K562 (cell line): ENCODE measurements at regions not wholly inside any gene's neighbourhood (a gene's known extent, or its start where the extent isn't known, plus 50 kb on each side); places are given as distances from the start of the nearest gene placed in this dataset.

Source experiments
- ATAC-seq: fragments of 200-7000 bp; cut with Tn5 transposase; 3 replicates; pipeline ENCODE4 v1.9.1; 2020; ENCODE audit warnings: moderate library complexity
- BruUV-seq: library from RNA; stranded (reverse); fragments of 400-500 nt; replicated peaks from 2 replicates; lab custom pipeline; 2021; lab: Mats Ljungman, UMichigan
- CTCF ChIA-PET: fragments of 300-600 bp; formaldehyde crosslinking; extraction: SDS; loops from one replicate; lab custom pipeline; 2021; ENCODE audit warnings: low intra/inter-chr PET ratio; lab: Yijun Ruan, JAX
- POLR2A ChIA-PET: fragments of 300-600, 350-650 bp; sonication (Branson Sonifier 250); formaldehyde crosslinking; extraction: SDS; loops from one replicate; lab custom pipeline; 2021; ENCODE audit warnings: antibody characterized with exemption, inconsistent platforms; lab: Yijun Ruan, JAX
- DNase-seq, 4 experiments: peaks; one replicate each; pipeline versions ENCODE4 v3.0.0 to v3.0.0-alpha.2; 2011 to 2018; ENCODE audit warnings: low spot score in 3 of 4, mixed read lengths in 3 of 4; ENCODE audit errors: extremely low read depth in 1 of 4
- FAIRE-seq: peaks from 2 replicates; lab custom pipeline; 2011; peaks lifted over from hg19 to GRCh38; lab: Jason Lieb, UNC
- H2AFZ ChIP-seq: 2 replicates; pipeline ENCODE4 v1.6.0; 2011; ENCODE audit warnings: low read depth, low read length, control low read depth, inconsistent platforms
- H3K27ac ChIP-seq: fragments of 200-600 bp; 3 replicates; pipeline ENCODE4 v1.8.0; 2011; ENCODE audit warnings: low read depth, mild to moderate bottlenecking, control low read depth, inconsistent platforms, low read length, moderate library complexity, mixed read lengths; ENCODE audit errors: extremely low read depth
- H3K27me3 ChIP-seq, 2 experiments: fragments of 300-600 bp in 1 of 2; 2 replicates in 1 of 2; 3 replicates in 1 of 2; pipeline versions ENCODE4 v1.6.0 to v1.8.0; 2011; ENCODE audit warnings: inconsistent platforms in 2 of 2, low read length in 2 of 2, mild to moderate bottlenecking in 1 of 2, mixed read lengths in 1 of 2, moderate library complexity in 1 of 2; ENCODE audit not compliant: control insufficient read depth in 2 of 2, insufficient read depth in 2 of 2
- H3K36me3 ChIP-seq: fragments of 300-600 bp; 3 replicates; pipeline ENCODE4 v1.8.0; 2011; ENCODE audit warnings: mild to moderate bottlenecking, low read length, inconsistent platforms; ENCODE audit not compliant: control insufficient read depth, insufficient read depth
- H3K4me1 ChIP-seq, 2 experiments: fragments of 200-600 bp in 1 of 2; replicated peaks in 1 of 2; 2 replicates in 1 of 2; 3 replicates in 1 of 2; pipeline versions ENCODE4 v1.5.1 to v1.8.0; 2011; ENCODE audit warnings: inconsistent platforms in 2 of 2, low read length in 2 of 2, mild to moderate bottlenecking in 1 of 2, mixed read lengths in 1 of 2, moderate library complexity in 1 of 2; ENCODE audit not compliant: control insufficient read depth in 2 of 2, insufficient read depth in 2 of 2
- H3K4me2 ChIP-seq: 2 replicates; pipeline ENCODE4 v1.6.1; 2011; ENCODE audit warnings: low read length, control low read depth, inconsistent platforms, mixed read lengths; ENCODE audit not compliant: insufficient read depth
- H3K4me3 ChIP-seq: fragments of 200-600 bp; sonication (generic), shearing (Covaris generic); 2 replicates; pipeline ENCODE4 v1.5.1; 2016; ENCODE audit warnings: control low read depth, inconsistent platforms
- H3K79me2 ChIP-seq: fragments of 200-600 bp; 3 replicates; pipeline ENCODE4 v1.8.0; 2011; ENCODE audit warnings: low read length, inconsistent platforms; ENCODE audit not compliant: control insufficient read depth, insufficient read depth
- H3K9ac ChIP-seq, 2 experiments: 2 replicates each; pipeline versions ENCODE4 v1.6.0 to v1.6.1; 2011; ENCODE audit warnings: low read depth in 2 of 2, low read length in 2 of 2, control low read depth in 1 of 2, inconsistent platforms in 1 of 2, mild to moderate bottlenecking in 1 of 2, mixed read lengths in 1 of 2; ENCODE audit not compliant: insufficient read depth in 1 of 2
- H3K9me1 ChIP-seq: one replicate; pipeline ENCODE4 v1.6.0; 2011; ENCODE audit warnings: inconsistent platforms, mild to moderate bottlenecking, low read length, moderate library complexity; ENCODE audit not compliant: control insufficient read depth, insufficient read depth
- H3K9me3 ChIP-seq: replicated peaks from 2 replicates; pipeline ENCODE4 v1.5.1; 2011; ENCODE audit warnings: low read depth, low read length, inconsistent platforms; ENCODE audit not compliant: control insufficient read depth, insufficient read depth
- H4K20me1 ChIP-seq: replicated peaks from 2 replicates; pipeline ENCODE4 v1.6.1; 2011; ENCODE audit warnings: low read length, inconsistent platforms, mixed read lengths; ENCODE audit not compliant: control insufficient read depth, insufficient read depth
- ATF4 ChIP-seq: fragments of 450-650 bp; formaldehyde crosslinking; IDR thresholded peaks from 2 replicates; pipeline ENCODE4 v1.4.0; 2022; ENCODE audit warnings: mild to moderate bottlenecking, moderate library complexity
- CEBPG ChIP-seq, 3 experiments: fragments of 200-800 bp in 1 of 3; sonication (Bioruptor generic) in 1 of 3; sonication (generic) in 1 of 3; formaldehyde crosslinking in 1 of 3; IDR thresholded peaks in 2 of 3; conservative IDR thresholded peaks in 1 of 3; 2 replicates each; pipeline versions ENCODE4 v1.6.1 to v1.8.0; 2016 to 2022; ENCODE audit warnings: missing compliant biosample characterization in 2 of 3, missing genetic modification characterization in 2 of 3, mild to moderate bottlenecking in 1 of 3, missing genetic modification reagents in 1 of 3
- CHCHD3 ChIP-seq: fragments of 250-450 bp; sonication (Bioruptor Pico); IDR thresholded peaks from 2 replicates; pipeline ENCODE4 v2.1.2; 2022; ENCODE audit warnings: mild to moderate bottlenecking
- CHD4 ChIP-seq: fragments of 200-600 bp; sonication (generic); IDR thresholded peaks from 3 replicates; pipeline ENCODE4 v1.6.1; 2012; ENCODE audit warnings: low read depth, mild to moderate bottlenecking, mixed read lengths, low read length, inconsistent platforms; ENCODE audit not compliant: insufficient read depth, insufficient replicate concordance, poor library complexity, severe bottlenecking
- HNRNPL ChIP-seq: fragments of 200-400 bp; formaldehyde crosslinking; IDR thresholded peaks from 2 replicates; pipeline ENCODE4 v1.6.1; 2017; ENCODE audit warnings: low read depth, mild to moderate bottlenecking, low read length
- LEF1 ChIP-seq: fragments of 450-650 bp; IDR thresholded peaks from 2 replicates; pipeline ENCODE4 v1.6.1; 2016; ENCODE audit warnings: mild to moderate bottlenecking
- MCM7 ChIP-seq, 2 experiments: fragments of 450-650 bp; IDR thresholded peaks; 2 replicates each; pipeline ENCODE4 v1.6.1; 2016 to 2018
- POLR2AphosphoS5 ChIP-seq: IDR thresholded peaks from 2 replicates; pipeline ENCODE4 v1.6.1; 2011; ENCODE audit warnings: mild to moderate bottlenecking, low read depth, low read length, moderate library complexity; ENCODE audit not compliant: control insufficient read depth, insufficient read depth
- SP2 ChIP-seq: IDR thresholded peaks from 2 replicates; pipeline ENCODE4 v1.6.1; 2011; ENCODE audit warnings: mild to moderate bottlenecking, low read depth, low read length, moderate library complexity; ENCODE audit not compliant: poor library complexity, severe bottlenecking; ENCODE audit errors: extremely low read depth
- SPI1 ChIP-seq: IDR thresholded peaks from 2 replicates; pipeline ENCODE4 v1.6.1; 2011; ENCODE audit warnings: low read depth, low read length, control low read depth, borderline replicate concordance
- TRIM24 ChIP-seq, 2 experiments: fragments of 450-650 bp; IDR thresholded peaks; 2 replicates each; pipeline ENCODE4 v1.6.1; 2016
- ZBTB2 ChIP-seq: fragments of 450-650 bp; IDR thresholded peaks from 2 replicates; pipeline ENCODE4 v1.6.1; 2016; ENCODE audit warnings: antibody characterized with exemption
- ZNF41 ChIP-seq: fragments of 250-450 bp; sonication (Bioruptor Pico); conservative IDR thresholded peaks from 2 replicates; pipeline ENCODE4 v1.4.0; 2020; ENCODE audit warnings: mild to moderate bottlenecking
- WGBS: fragments of 100-300 bp; shearing (Covaris generic); methylation state at CpG from one replicate; pipeline ENCODE4 v1.1.6; 2016; ENCODE audit warnings: low coverage, mixed read lengths; ENCODE audit not compliant: insufficient coverage; ENCODE audit errors: missing lambda C conversion rate; 5-methylcytosine and 5-hydroxymethylcytosine counted together
- in situ Hi-C: fragments of 300-500 bp; cut with MboI; formaldehyde crosslinking; loops from 4 replicates; pipeline ENCODE4 v1.15.0; 2018; ENCODE audit warnings: inconsistent platforms, mixed read lengths
- intact Hi-C: fragments of 100-400 bp; cut with micrococcal nuclease; formaldehyde crosslinking; loops from 2 replicates; pipeline ENCODE4 v1.14.2; 2022

GRCh38 chr3:65226287-65226686 lies 538.5 kb upstream of the ADAMTS9 start:
- H3K4me3 ChIP-seq, result no peak overlapping the region
- no TSS peak for BruUV-seq
- no peak for DNase-seq
- intact Hi-C loops, result no loop called here
- H3K36me3 ChIP-seq, result no peaks in the 10 kb centered on the region
- no peak overlapping the region for H3K9ac ChIP-seq
- H3K4me2 ChIP-seq, result no peak overlapping the region
- no peaks in the 10 kb centered on the region for H3K27me3 ChIP-seq
- 0% methylated on average over 1 of the region's 1 CpG for WGBS
- H3K9me3 ChIP-seq, result no peaks in the 10 kb centered on the region
- H3K79me2 ChIP-seq, result no peaks in the 10 kb centered on the region
- no peak for FAIRE-seq
- CTCF ChIA-PET, result no interaction called here
- H2AFZ ChIP-seq, result no peak overlapping the region
- no peaks in the 10 kb centered on the region for H3K4me1 ChIP-seq
- in situ Hi-C loops, result no loop called here
- H3K9me1 ChIP-seq, result no peaks in the 10 kb centered on the region
- no peaks in the 10 kb centered on the region for H4K20me1 ChIP-seq
- no peak for ATAC-seq
- H3K27ac ChIP-seq, result no peak overlapping the region
- POLR2A ChIA-PET, result no interaction called here
- TF ChIP-seq ZNF41 (CRISPR knock-in tag) (no peak), TRIM24 (IDR thresholded peaks at IDR 0.05) (peak; percentile 40 to 69; a peak in 2 of 4 replicates), CHD4 (no peak), SPI1 (peak; percentile 81), CHCHD3 (CRISPR knock-in tag) (no peak), ATF4 (CRISPR knock-in tag) (peak; percentile 69; the same call in 1 of the 2 replicates), LEF1 (no peak), CEBPG (CRISPR knock-in tag; IDR thresholded peaks at IDR 0.05) (peak; percentile 68), CEBPG (tag; conservative IDR thresholded peaks at IDR 0.05 in 1 of 2, IDR thresholded peaks at IDR 0.05 in 1 of 2) (peak in 1 of 2 experiments; percentile 67; a peak in 2 of 4 replicates), HNRNPL (no peak), SP2 (no peak), ZBTB2 (no peak), MCM7 (IDR thresholded peaks at IDR 0.05) (no peak), POLR2AphosphoS5 (no peak)
